MM.1S (cell line): ENCODE measurements at regions not wholly inside any gene's neighbourhood (a gene's known extent, or its start where the extent isn't known, plus 50 kb on each side); places are given as distances from the start of the nearest gene placed in this dataset.
"Not testable (repeated sequence)": the region's sequence is repeated elsewhere in the genome, so short reads cannot be mapped to it uniquely, and the experiment has no call there.

Experiments used
- DNase-seq: peaks from one replicate; pipeline ENCODE4 v3.0.0-alpha.2; 2015
- H2AFZ ChIP-seq: fragments of 300-600 bp; sonication (generic); 2 replicates; pipeline ENCODE4 v1.6.0; 2016; ENCODE audit warnings: antibody characterized with exemption, low read length
- H3F3A ChIP-seq: fragments of 300-600 bp; sonication (generic); 2 replicates; pipeline ENCODE4 v1.6.1; 2016; ENCODE audit warnings: mild to moderate bottlenecking, antibody characterized with exemption, low read length, moderate library complexity, mixed read lengths; ENCODE audit not compliant: insufficient read depth
- H3K27ac ChIP-seq: fragments of 300-600 bp; sonication (generic); 2 replicates; pipeline ENCODE4 v1.5.1; 2016; ENCODE audit warnings: mild to moderate bottlenecking, low read length
- H3K27me3 ChIP-seq: fragments of 300-600 bp; sonication (generic); replicated peaks from 2 replicates; pipeline ENCODE4 v1.6.0; 2016; ENCODE audit warnings: low read length; ENCODE audit not compliant: insufficient read depth
- H3K36me3 ChIP-seq: fragments of 300-600 bp; sonication (generic); replicated peaks from 2 replicates; pipeline ENCODE4 v1.6.1; 2016; ENCODE audit warnings: mild to moderate bottlenecking, low read length, mixed read lengths; ENCODE audit not compliant: insufficient read depth
- H3K4me1 ChIP-seq: fragments of 300-600 bp; sonication (generic); 2 replicates; pipeline ENCODE4 v1.6.1; 2016; ENCODE audit warnings: low read length, mixed read lengths
- H3K4me2 ChIP-seq: fragments of 300-600 bp; sonication (generic); 2 replicates; pipeline ENCODE4 v1.6.0; 2016; ENCODE audit warnings: low read depth, low read length
- H3K4me3 ChIP-seq: fragments of 300-600 bp; sonication (generic); 2 replicates; pipeline ENCODE4 v1.5.1; 2016; ENCODE audit warnings: low read length, mixed read lengths
- H3K79me2 ChIP-seq: fragments of 300-600 bp; sonication (generic); 2 replicates; pipeline ENCODE4 v1.6.1; 2016; ENCODE audit warnings: mixed run types, low read length, mixed read lengths
- H3K9ac ChIP-seq: fragments of 300-600 bp; sonication (generic); 2 replicates; pipeline ENCODE4 v1.6.1; 2016; ENCODE audit warnings: low read length, mixed read lengths
- H3K9me2 ChIP-seq: fragments of 300-600 bp; sonication (generic); replicated peaks from 2 replicates; pipeline ENCODE4 v1.6.1; 2016; ENCODE audit warnings: mild to moderate bottlenecking, low read length, mixed read lengths; ENCODE audit not compliant: insufficient read depth
- H3K9me3 ChIP-seq: fragments of 300-600 bp; sonication (generic); replicated peaks from 2 replicates; pipeline ENCODE4 v1.6.1; 2016; ENCODE audit warnings: mild to moderate bottlenecking, low read length, mixed read lengths; ENCODE audit not compliant: insufficient read depth
- H4K20me1 ChIP-seq: fragments of 300-600 bp; sonication (generic); 2 replicates; pipeline ENCODE4 v1.6.1; 2016; ENCODE audit warnings: mild to moderate bottlenecking, low read length, moderate library complexity, mixed read lengths; ENCODE audit not compliant: insufficient read depth
- CTCF ChIP-seq: fragments of 300-600 bp; sonication (generic); IDR thresholded peaks from 2 replicates; pipeline ENCODE4 v1.5.1; 2016; ENCODE audit warnings: antibody characterized with exemption, low read length, mixed read lengths
- EZH2 ChIP-seq: fragments of 300-600 bp; sonication (generic); optimal IDR thresholded peaks from 2 replicates; pipeline ENCODE3; 2017; ENCODE audit warnings: low read depth, mild to moderate bottlenecking, antibody characterized with exemption, low read length, mixed read lengths
- EZH2phosphoT487 ChIP-seq: fragments of 300-600 bp; sonication (generic); IDR thresholded peaks from 2 replicates; pipeline ENCODE4 v1.6.1; 2018; ENCODE audit warnings: antibody characterized with exemption, low read length

DNA sequence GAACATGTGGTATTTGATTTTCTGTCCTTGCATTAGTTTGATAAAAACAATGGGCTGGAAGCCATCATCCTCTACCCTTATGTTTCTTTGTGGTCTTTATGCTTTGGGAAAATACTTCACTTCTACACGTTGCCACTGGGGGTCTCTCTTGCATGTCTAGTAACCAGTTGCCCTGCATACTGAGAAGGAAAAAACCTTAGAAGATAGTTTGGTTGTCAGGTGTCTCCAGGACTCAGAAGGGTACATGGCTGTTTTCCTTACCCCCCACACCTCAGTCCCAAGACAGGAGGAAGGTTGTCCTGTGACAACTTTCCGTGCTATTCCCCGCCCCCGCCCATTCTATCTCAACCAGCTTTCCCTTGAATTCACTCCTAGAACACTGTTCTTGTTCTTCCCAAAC, 62.1 kb upstream of the LANCL3 start:
- no peak overlapping the region for H3K27ac ChIP-seq
- H3K9me3 ChIP-seq: no peaks in the 10 kb centered on the region
- no peaks in the 10 kb centered on the region for H3K79me2 ChIP-seq
- H3F3A ChIP-seq: no peaks in the 10 kb centered on the region
- TF ChIP-seq EZH2: no peak
- no peak for TF ChIP-seq EZH2phosphoT487
- peak; percentile 25 for TF ChIP-seq CTCF
- H3K36me3 ChIP-seq: no peaks in the 10 kb centered on the region
- no peak overlapping the region for H2AFZ ChIP-seq
- H3K9me2 ChIP-seq: no peaks in the 10 kb centered on the region
- H3K4me3 ChIP-seq: no peak overlapping the region
- H3K9ac ChIP-seq: no peak overlapping the region
- H3K4me2 ChIP-seq: no peak overlapping the region
- DNase-seq: peak; percentile 7
- H4K20me1 ChIP-seq: no peaks in the 10 kb centered on the region
- H3K4me1 ChIP-seq: no peaks in the 10 kb centered on the region
- H3K27me3 ChIP-seq: no peaks in the 10 kb centered on the region

DNA sequence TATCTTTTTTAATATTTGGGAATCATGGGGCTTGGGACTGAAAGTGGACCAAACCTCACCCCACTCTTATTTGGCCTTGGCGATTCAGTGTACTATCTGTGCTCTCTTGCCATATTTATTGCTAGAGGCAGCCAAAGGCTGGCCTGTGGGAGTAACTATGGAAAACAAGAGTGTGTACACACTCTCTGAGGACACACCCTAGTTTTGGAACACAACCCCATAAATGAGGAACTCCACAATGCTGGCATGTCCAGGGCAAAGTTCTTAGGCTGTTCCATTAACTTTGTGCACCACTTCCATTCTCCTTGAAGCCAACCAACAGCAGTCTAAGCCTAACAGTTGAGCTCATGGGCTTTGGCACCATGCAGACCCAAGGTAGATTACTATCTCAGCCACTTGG, 54.9 kb upstream of the LANCL3 start:
- H3K27ac ChIP-seq, H3K79me2 ChIP-seq, H3K9ac ChIP-seq, H3K9me2 ChIP-seq, H3K9me3 ChIP-seq, H3K36me3 ChIP-seq, H2AFZ ChIP-seq, H3K27me3 ChIP-seq, H3K4me2 ChIP-seq, H3F3A ChIP-seq, H4K20me1 ChIP-seq, H3K4me3 ChIP-seq, DNase-seq, H3K4me1 ChIP-seq: not testable (repeated sequence)

GRCh38 chrX:37519261-37519660, 52.2 kb upstream of the LANCL3 start:
- not testable (repeated sequence) for H3K79me2 ChIP-seq, H3F3A ChIP-seq, H3K9me3 ChIP-seq, H4K20me1 ChIP-seq, H3K4me2 ChIP-seq, H3K36me3 ChIP-seq, H3K9me2 ChIP-seq, DNase-seq, H3K9ac ChIP-seq, H2AFZ ChIP-seq, H3K4me1 ChIP-seq, H3K27me3 ChIP-seq, H3K4me3 ChIP-seq, H3K27ac ChIP-seq

DNA sequence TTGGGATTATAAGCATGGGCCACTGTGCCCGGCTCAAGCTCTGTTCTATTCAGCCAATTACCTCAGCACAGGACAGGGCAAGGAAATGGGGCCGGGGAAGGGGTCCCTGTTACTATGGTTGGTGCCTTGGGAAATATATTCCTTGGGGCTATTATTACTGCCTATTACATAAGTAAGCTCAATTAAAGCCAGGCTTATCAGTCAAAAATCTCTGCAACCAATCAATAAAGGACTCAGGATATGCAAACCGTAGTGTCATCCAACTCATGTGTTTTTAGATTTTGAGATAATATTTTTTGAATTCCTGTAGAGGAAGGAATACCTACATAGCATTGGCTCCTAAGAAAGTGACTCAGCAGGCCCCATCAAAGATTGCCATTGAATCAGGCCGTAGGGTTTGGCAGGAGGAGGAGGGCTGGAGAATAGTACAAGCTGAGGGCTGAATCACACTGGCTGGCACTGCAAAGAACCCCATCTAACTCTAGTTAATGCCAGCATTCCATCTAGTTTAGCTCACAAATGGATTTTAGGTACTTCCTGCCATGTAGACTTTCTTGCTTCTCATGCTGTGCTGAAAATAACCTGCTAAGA, 50.5 kb upstream of the LANCL3 start:
- not testable (repeated sequence) for H3K79me2 ChIP-seq, H3F3A ChIP-seq, H4K20me1 ChIP-seq, H3K36me3 ChIP-seq, H3K27me3 ChIP-seq, H3K9me3 ChIP-seq, H3K9ac ChIP-seq, H2AFZ ChIP-seq, H3K27ac ChIP-seq, H3K4me3 ChIP-seq, H3K4me1 ChIP-seq, DNase-seq, H3K9me2 ChIP-seq, H3K4me2 ChIP-seq
